Vagina (tissue), 2 donors: ENCODE measurements at regions not wholly inside any gene's neighbourhood (a gene's known extent, or its start where the extent isn't known, plus 50 kb on each side); places are given as distances from the start of the nearest gene placed in this dataset.

Experiments
- CTCF ChIP-seq, 3 experiments: fragments of 450-650 bp in 2 of 3; fragments of 200-600 bp in 1 of 3; sonication (generic) in 1 of 3; IDR thresholded peaks; one replicate each; pipeline ENCODE4 v1.5.1; 2017 to 2019; ENCODE audit warnings: antibody characterized with exemption in 3 of 3, mild to moderate bottlenecking in 2 of 3, moderate library complexity in 2 of 3
- POLR2A ChIP-seq, 2 donors: fragments of 450-650 bp; IDR thresholded peaks; one replicate each; pipeline ENCODE4 v1.6.1; 2017; ENCODE audit warnings: antibody characterized with exemption in 2 of 2, mild to moderate bottlenecking in 2 of 2, moderate library complexity in 2 of 2

- TF ChIP-seq CTCF (IDR thresholded peaks at IDR 0.05) (no peak), POLR2A (IDR thresholded peaks at IDR 0.05) (no peak)
Observed at GRCh38 chr12:58025431-58025830, 84.1 kb downstream of the ATP23 start.
